NCI-H82 treated with DMSO at 0.1 percent for 48 hours (cell line): ENCODE measurements at regions not wholly inside any gene's neighbourhood (a gene's known extent, or its start where the extent isn't known, plus 50 kb on each side); places are given as distances from the start of the nearest gene placed in this dataset.

Source experiments
- DNase-seq: peaks from one replicate; lab custom pipeline; 2025; ENCODE audit not compliant: unreplicated experiment; lab: John Stamatoyannopoulos, UW

- DNase-seq: peak; percentile 77
These were observed 471.5 kb upstream of the ROBO1 start for GRCh38 chr3:80239301-80239700.

GRCh38 chr3:80238606-80239005, 470.8 kb upstream of the ROBO1 start:
- DNase-seq: no peak

- no peak for DNase-seq
These were observed 470.4 kb upstream of the ROBO1 start for GRCh38 chr3:80238152-80238551.

GRCh38 chr3:80234706-80235105, 466.9 kb upstream of the ROBO1 start:
- DNase-seq: no peak

- no peak for DNase-seq
These were observed 465.8 kb upstream of the ROBO1 start for GRCh38 chr3:80233576-80233975.

- DNase-seq: no peak
These were observed 465.0 kb upstream of the ROBO1 start for GRCh38 chr3:80232760-80233159.

- DNase-seq: no peak
These were observed 463.2 kb upstream of the ROBO1 start for GRCh38 chr3:80230962-80231361.

- DNase-seq: no peak
These were observed 459.4 kb upstream of the ROBO1 start for GRCh38 chr3:80227216-80227615.

GRCh38 chr3:80215191-80215590, 447.4 kb upstream of the ROBO1 start:
- no peak for DNase-seq

- no peak for DNase-seq
These were observed 445.3 kb upstream of the ROBO1 start for GRCh38 chr3:80213086-80213485.

- no peak for DNase-seq
These were observed 425.1 kb upstream of the ROBO1 start for GRCh38 chr3:80192936-80193335.

GRCh38 chr3:80190051-80190450, 422.3 kb upstream of the ROBO1 start:
- DNase-seq: no peak

- no peak for DNase-seq
These were observed 420.2 kb upstream of the ROBO1 start for GRCh38 chr3:80187981-80188380.

GRCh38 chr3:80159990-80160506, 392.2 kb upstream of the ROBO1 start:
- no peak for DNase-seq

- DNase-seq: no peak
These were observed 390.5 kb upstream of the ROBO1 start for GRCh38 chr3:80158332-80158731.

- no peak for DNase-seq
These were observed 389.7 kb upstream of the ROBO1 start for GRCh38 chr3:80157546-80157945.

- DNase-seq: no peak
These were observed 384.9 kb upstream of the ROBO1 start for GRCh38 chr3:80152692-80153091.

- no peak for DNase-seq
These were observed 374.9 kb upstream of the ROBO1 start for GRCh38 chr3:80142714-80143113.

- no peak for DNase-seq
These were observed 373.8 kb upstream of the ROBO1 start for GRCh38 chr3:80141557-80141956.

- no peak for DNase-seq
These were observed 348.5 kb upstream of the ROBO1 start for GRCh38 chr3:80116281-80116680.

GRCh38 chr3:80114694-80115093, 346.9 kb upstream of the ROBO1 start:
- DNase-seq: no peak

- DNase-seq: no peak
These were observed 345.5 kb upstream of the ROBO1 start for GRCh38 chr3:80113331-80113730.

- DNase-seq: no peak
These were observed 331.8 kb upstream of the ROBO1 start for GRCh38 chr3:80099559-80100066.

GRCh38 chr3:80097674-80098073, 329.9 kb upstream of the ROBO1 start:
- no peak for DNase-seq
